ENCODE measurements at regions not wholly inside any gene's neighbourhood (a gene's known extent, or its start where the extent isn't known, plus 50 kb on each side); places are given as distances from the start of the nearest gene placed in this dataset.

DNA sequence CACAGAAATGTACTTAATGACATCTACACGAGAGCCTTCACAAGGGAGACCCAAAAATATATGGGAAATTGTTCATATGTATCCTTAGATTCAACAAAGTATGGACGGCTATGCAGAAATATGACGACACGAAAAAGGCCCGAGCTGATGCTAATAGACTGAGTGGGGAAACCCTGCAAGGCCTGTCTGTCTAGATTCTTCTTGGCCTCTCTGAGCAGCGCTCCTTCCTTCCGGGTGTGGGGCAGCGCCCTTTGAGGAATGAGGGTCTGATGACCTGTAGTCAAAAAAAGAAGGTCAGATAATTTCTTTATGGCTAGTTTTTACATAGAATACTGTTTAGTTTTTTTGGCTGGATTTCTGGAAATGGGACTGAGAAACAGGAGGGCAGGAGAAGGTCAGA lies 192.8 kb upstream of the AKR1E2 start:
- TF ChIP-seq, protein P1, sequence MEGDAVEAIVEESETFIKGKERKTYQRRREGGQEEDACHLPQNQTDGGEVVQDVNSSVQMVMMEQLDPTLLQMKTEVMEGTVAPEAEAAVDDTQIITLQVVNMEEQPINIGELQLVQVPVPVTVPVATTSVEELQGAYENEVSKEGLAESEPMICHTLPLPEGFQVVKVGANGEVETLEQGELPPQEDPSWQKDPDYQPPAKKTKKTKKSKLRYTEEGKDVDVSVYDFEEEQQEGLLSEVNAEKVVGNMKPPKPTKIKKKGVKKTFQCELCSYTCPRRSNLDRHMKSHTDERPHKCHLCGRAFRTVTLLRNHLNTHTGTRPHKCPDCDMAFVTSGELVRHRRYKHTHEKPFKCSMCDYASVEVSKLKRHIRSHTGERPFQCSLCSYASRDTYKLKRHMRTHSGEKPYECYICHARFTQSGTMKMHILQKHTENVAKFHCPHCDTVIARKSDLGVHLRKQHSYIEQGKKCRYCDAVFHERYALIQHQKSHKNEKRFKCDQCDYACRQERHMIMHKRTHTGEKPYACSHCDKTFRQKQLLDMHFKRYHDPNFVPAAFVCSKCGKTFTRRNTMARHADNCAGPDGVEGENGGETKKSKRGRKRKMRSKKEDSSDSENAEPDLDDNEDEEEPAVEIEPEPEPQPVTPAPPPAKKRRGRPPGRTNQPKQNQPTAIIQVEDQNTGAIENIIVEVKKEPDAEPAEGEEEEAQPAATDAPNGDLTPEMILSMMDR (IDR thresholded peaks at IDR 0.05; ENCODE audit: insufficient read depth in 1 of 2, low read depth in 1 of 2, low read length in 1 of 2, severe bottlenecking in 1 of 2, unreplicated experiment in 1 of 2): no peak
- POLR2A ChIA-PET: no interaction called here
- intact Hi-C loops (cut with micrococcal nuclease; ENCODE audit: unreplicated experiment): no loop called here
- no peaks in the 10 kb centered on the region for H3K4me1 Mint-ChIP-seq (ENCODE audit: low read depth, unreplicated experiment)
- Histone ChIP-seq H3K36me3 (ENCODE audit: control insufficient read depth, insufficient read depth, low read length) (no peaks in the 10 kb centered on the region), H3K9me3 (no peaks in the 10 kb centered on the region; the same call in 1 of the 2 replicates), H3K27me3 (replicated peaks; ENCODE audit: control insufficient read depth, insufficient read depth, low read length) (0 out of 2 replicates have a peak, but pooled peaks cover 2% of the 10 kb centered on the region), H3K4me3 (ENCODE audit: low read depth, low read length) (no peak overlapping the region), H3K4me1 (no peaks in the 10 kb centered on the region)
- BruUV-seq (replicated peaks): no TSS peak
- H3K36me3 Mint-ChIP-seq (ENCODE audit: insufficient read depth, unreplicated experiment): peaks cover 4% of the 10 kb centered on the region
- peaks cover 4% of the 10 kb centered on the region for H3K27me3 Mint-ChIP-seq (ENCODE audit: insufficient read depth, unreplicated experiment)
- CTCF ChIA-PET: no interaction called here
- no peak for DNase-seq
- H3K9me3 Mint-ChIP-seq (ENCODE audit: unreplicated experiment): no peaks in the 10 kb centered on the region
- H3K27ac Mint-ChIP-seq (ENCODE audit: unreplicated experiment): no peak overlapping the region
- no peak overlapping the region for H3K4me3 Mint-ChIP-seq (ENCODE audit: unreplicated experiment)

GRCh38 chr10:4632757-4633156 lies 193.2 kb upstream of the AKR1E2 start:
- no peaks in the 10 kb centered on the region for H3K27me3 ChIP-seq (replicated peaks; ENCODE audit: control insufficient read depth, insufficient read depth, low read length)
- ChIA-PET POLR2A (no interaction called here), CTCF (no interaction called here)
- peaks cover 4% of the 10 kb centered on the region for H3K36me3 Mint-ChIP-seq (ENCODE audit: insufficient read depth, unreplicated experiment)
- H3K36me3 ChIP-seq (ENCODE audit: control insufficient read depth, insufficient read depth, low read length): no peaks in the 10 kb centered on the region
- intact Hi-C loops (cut with micrococcal nuclease; ENCODE audit: unreplicated experiment): no loop called here
- H3K4me1 ChIP-seq: no peaks in the 10 kb centered on the region
- no peak overlapping the region for H3K4me3 Mint-ChIP-seq (ENCODE audit: unreplicated experiment)
- H3K9me3 ChIP-seq: peaks cover 2% of the 10 kb centered on the region
- H3K27me3 Mint-ChIP-seq (ENCODE audit: insufficient read depth, unreplicated experiment): peaks cover 4% of the 10 kb centered on the region
- no peak overlapping the region for H3K27ac Mint-ChIP-seq (ENCODE audit: unreplicated experiment)
- TF ChIP-seq, protein P1 (IDR thresholded peaks at IDR 0.05; ENCODE audit: insufficient read depth in 1 of 2, low read depth in 1 of 2, low read length in 1 of 2, severe bottlenecking in 1 of 2, unreplicated experiment in 1 of 2): no peak
- H3K4me1 Mint-ChIP-seq (ENCODE audit: low read depth, unreplicated experiment): no peaks in the 10 kb centered on the region
- DNase-seq: no peak
- BruUV-seq (replicated peaks): no TSS peak
- H3K9me3 Mint-ChIP-seq (ENCODE audit: unreplicated experiment): no peaks in the 10 kb centered on the region
- no peak overlapping the region for H3K4me3 ChIP-seq (ENCODE audit: low read depth, low read length)

DNA sequence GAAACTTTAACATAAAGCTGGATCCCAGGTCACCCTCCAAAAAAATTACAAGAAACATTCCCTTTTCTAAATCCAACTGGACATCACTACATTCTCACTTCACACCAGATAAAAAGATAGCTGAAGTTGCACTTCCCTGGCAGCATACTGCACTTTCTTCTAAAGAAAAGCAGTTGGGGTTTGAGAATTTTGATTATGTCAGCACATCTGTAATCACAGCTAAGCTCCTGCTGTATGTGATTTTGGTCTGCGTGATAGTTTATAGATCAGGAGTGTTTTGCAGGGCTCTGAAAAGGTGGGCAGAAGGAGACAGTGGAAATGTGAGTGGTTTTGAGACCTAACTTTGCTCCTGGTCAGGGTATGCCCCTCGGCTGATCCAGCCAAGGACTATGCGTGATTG lies 199.1 kb upstream of the AKR1E2 start:
- POLR2A ChIA-PET: no interaction called here
- CTCF ChIA-PET: no interaction called here
- Histone ChIP-seq H3K9me3 (peaks cover 6% of the 10 kb centered on the region), H3K4me1 (no peaks in the 10 kb centered on the region), H3K36me3 (ENCODE audit: control insufficient read depth, insufficient read depth, low read length) (no peaks in the 10 kb centered on the region), H3K4me3 (ENCODE audit: low read depth, low read length) (no peak overlapping the region), H3K27me3 (replicated peaks; ENCODE audit: control insufficient read depth, insufficient read depth, low read length) (no peaks in the 10 kb centered on the region)
- TF ChIP-seq, protein P1 (IDR thresholded peaks at IDR 0.05; ENCODE audit: insufficient read depth in 1 of 2, low read depth in 1 of 2, low read length in 1 of 2, severe bottlenecking in 1 of 2, unreplicated experiment in 1 of 2): no peak
- Mint-ChIP-seq H3K4me3 (ENCODE audit: unreplicated experiment) (no peak overlapping the region), H3K27me3 (ENCODE audit: insufficient read depth, unreplicated experiment) (peaks cover 10% of the 10 kb centered on the region), H3K9me3 (ENCODE audit: unreplicated experiment) (peaks cover 12% of the 10 kb centered on the region), H3K4me1 (ENCODE audit: low read depth, unreplicated experiment) (no peaks in the 10 kb centered on the region), H3K27ac (ENCODE audit: unreplicated experiment) (no peak overlapping the region), H3K36me3 (ENCODE audit: insufficient read depth, unreplicated experiment) (peaks cover 4% of the 10 kb centered on the region)
- no peak for DNase-seq
- no TSS peak for BruUV-seq (replicated peaks)
- intact Hi-C loops (cut with micrococcal nuclease; ENCODE audit: unreplicated experiment): no loop called here
